ENCODE measurements at regions not wholly inside any gene's neighbourhood (a gene's known extent, or its start where the extent isn't known, plus 50 kb on each side); places are given as distances from the start of the nearest gene placed in this dataset.

DNA sequence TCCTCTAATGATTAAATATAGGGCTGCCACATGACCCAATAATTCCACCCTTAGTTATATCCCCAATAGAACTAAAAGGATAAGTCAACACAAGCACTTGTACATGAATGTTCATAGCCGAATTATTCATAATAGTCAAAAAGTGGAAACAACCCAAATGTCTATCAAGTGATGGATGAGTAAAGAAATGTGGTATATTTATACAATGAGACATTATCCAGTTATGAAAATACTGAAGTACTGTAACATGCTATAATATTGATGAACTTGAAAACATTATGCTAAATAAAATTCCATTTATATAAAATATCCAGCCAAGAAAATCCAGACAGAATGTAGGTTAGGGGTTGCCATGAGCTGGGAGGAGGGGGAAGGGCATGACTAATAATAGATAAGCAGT, 436.7 kb upstream of the AADAT start:
- Histone ChIP-seq H3K9ac (ENCODE audit: extremely low read depth, low read length, poor library complexity, severe bottlenecking) (no peak overlapping the region), H3K36me3 (ENCODE audit: control insufficient read depth, insufficient read depth, low read length) (no peaks in the 10 kb centered on the region), H3K9me3 (ENCODE audit: control insufficient read depth, low read length) (no peaks in the 10 kb centered on the region), H3K4me1 (ENCODE audit: control insufficient read depth, insufficient read depth, low read length) (no peaks in the 10 kb centered on the region), H3K4me3 (ENCODE audit: low read length) (no peak overlapping the region), H3K27me3 (ENCODE audit: control insufficient read depth, insufficient read depth, low read length, poor library complexity, severe bottlenecking) (no peaks in the 10 kb centered on the region), H3K27ac (ENCODE audit: low read depth, low read length) (no peak overlapping the region)
- H3K36me3 Mint-ChIP-seq (ENCODE audit: low read depth) = no peaks in the 10 kb centered on the region
- no peak for DNase-seq
- TF ChIP-seq, protein P1, sequence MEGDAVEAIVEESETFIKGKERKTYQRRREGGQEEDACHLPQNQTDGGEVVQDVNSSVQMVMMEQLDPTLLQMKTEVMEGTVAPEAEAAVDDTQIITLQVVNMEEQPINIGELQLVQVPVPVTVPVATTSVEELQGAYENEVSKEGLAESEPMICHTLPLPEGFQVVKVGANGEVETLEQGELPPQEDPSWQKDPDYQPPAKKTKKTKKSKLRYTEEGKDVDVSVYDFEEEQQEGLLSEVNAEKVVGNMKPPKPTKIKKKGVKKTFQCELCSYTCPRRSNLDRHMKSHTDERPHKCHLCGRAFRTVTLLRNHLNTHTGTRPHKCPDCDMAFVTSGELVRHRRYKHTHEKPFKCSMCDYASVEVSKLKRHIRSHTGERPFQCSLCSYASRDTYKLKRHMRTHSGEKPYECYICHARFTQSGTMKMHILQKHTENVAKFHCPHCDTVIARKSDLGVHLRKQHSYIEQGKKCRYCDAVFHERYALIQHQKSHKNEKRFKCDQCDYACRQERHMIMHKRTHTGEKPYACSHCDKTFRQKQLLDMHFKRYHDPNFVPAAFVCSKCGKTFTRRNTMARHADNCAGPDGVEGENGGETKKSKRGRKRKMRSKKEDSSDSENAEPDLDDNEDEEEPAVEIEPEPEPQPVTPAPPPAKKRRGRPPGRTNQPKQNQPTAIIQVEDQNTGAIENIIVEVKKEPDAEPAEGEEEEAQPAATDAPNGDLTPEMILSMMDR (conservative IDR thresholded peaks at IDR 0.05) = no peak
- H3K27ac Mint-ChIP-seq = no peak overlapping the region
- no peak overlapping the region for H3K4me3 Mint-ChIP-seq
- 100% methylated on average over 1 of the region's 1 CpG for WGBS, 2 experiments (ENCODE audit: insufficient coverage in 1 of 2, insufficient read length in 1 of 2)
- no peaks in the 10 kb centered on the region for H3K9me3 Mint-ChIP-seq
- no peaks in the 10 kb centered on the region for H3K4me1 Mint-ChIP-seq
- no peaks in the 10 kb centered on the region for H3K27me3 Mint-ChIP-seq (ENCODE audit: insufficient read depth)

GRCh38 chr4:170522427-170522970, 432.7 kb upstream of the AADAT start:
- Histone ChIP-seq H3K27ac (ENCODE audit: low read depth, low read length) (no peak overlapping the region), H3K36me3 (ENCODE audit: control insufficient read depth, insufficient read depth, low read length) (no peaks in the 10 kb centered on the region), H3K9me3 (ENCODE audit: control insufficient read depth, low read length) (no peaks in the 10 kb centered on the region), H3K4me1 (ENCODE audit: control insufficient read depth, insufficient read depth, low read length) (no peaks in the 10 kb centered on the region), H3K4me3 (ENCODE audit: low read length) (no peak overlapping the region), H3K27me3 (ENCODE audit: control insufficient read depth, insufficient read depth, low read length, poor library complexity, severe bottlenecking) (no peaks in the 10 kb centered on the region), H3K9ac (ENCODE audit: extremely low read depth, low read length, poor library complexity, severe bottlenecking) (no peak overlapping the region)
- H3K9me3 Mint-ChIP-seq = no peaks in the 10 kb centered on the region
- no peak overlapping the region for H3K4me3 Mint-ChIP-seq
- no peak overlapping the region for H3K27ac Mint-ChIP-seq
- H3K36me3 Mint-ChIP-seq (ENCODE audit: low read depth) = no peaks in the 10 kb centered on the region
- no peak for DNase-seq
- 93 to 100% methylated on average over 3 to 5 of the region's 5 CpGs for WGBS, 2 experiments (ENCODE audit: insufficient coverage in 1 of 2, insufficient read length in 1 of 2)
- no peaks in the 10 kb centered on the region for H3K27me3 Mint-ChIP-seq (ENCODE audit: insufficient read depth)
- TF ChIP-seq, protein P1 (conservative IDR thresholded peaks at IDR 0.05) = no peak
- H3K4me1 Mint-ChIP-seq = no peaks in the 10 kb centered on the region

DNA sequence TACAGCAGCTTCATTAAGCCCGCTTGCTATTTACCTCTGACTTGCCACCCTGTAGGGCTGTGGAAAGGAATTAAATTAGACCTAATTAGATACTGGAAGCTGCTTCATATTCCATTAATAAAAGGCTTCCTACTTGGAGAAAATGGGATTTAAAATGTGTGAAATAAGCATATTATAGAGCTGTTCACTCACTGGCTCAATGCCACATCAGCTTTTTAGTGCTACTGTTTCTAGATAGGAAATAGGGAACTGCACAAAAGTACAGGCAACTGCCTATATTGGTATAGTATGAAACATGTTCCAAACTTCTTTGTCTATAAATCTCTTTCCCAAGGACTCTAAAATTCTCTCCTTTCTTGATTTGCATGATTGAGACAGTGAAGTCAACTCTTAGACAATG, 407.9 kb upstream of the AADAT start:
- Histone ChIP-seq H3K4me1 (ENCODE audit: control insufficient read depth, insufficient read depth, low read length) (no peaks in the 10 kb centered on the region), H3K9ac (ENCODE audit: extremely low read depth, low read length, poor library complexity, severe bottlenecking) (no peak overlapping the region), H3K9me3 (ENCODE audit: control insufficient read depth, low read length) (no peaks in the 10 kb centered on the region), H3K27ac (ENCODE audit: low read depth, low read length) (no peak overlapping the region), H3K27me3 (ENCODE audit: control insufficient read depth, insufficient read depth, low read length, poor library complexity, severe bottlenecking) (no peaks in the 10 kb centered on the region), H3K4me3 (ENCODE audit: low read length) (no peak overlapping the region), H3K36me3 (ENCODE audit: control insufficient read depth, insufficient read depth, low read length) (no peaks in the 10 kb centered on the region)
- Mint-ChIP-seq H3K4me1 (no peaks in the 10 kb centered on the region), H3K9me3 (peaks cover 9% of the 10 kb centered on the region), H3K4me3 (no peak overlapping the region), H3K36me3 (ENCODE audit: low read depth) (no peaks in the 10 kb centered on the region), H3K27ac (no peak overlapping the region), H3K27me3 (ENCODE audit: insufficient read depth) (no peaks in the 10 kb centered on the region)
- DNase-seq = no peak
- TF ChIP-seq, protein P1 (conservative IDR thresholded peaks at IDR 0.05) = no peak
- 100% methylated on average over 1 of the region's 1 CpG; no CpG with 5 or more reads in 1 of the 2 experiments for WGBS, 2 experiments (ENCODE audit: insufficient coverage in 1 of 2, insufficient read length in 1 of 2)
